HG03108 (cell line): ENCODE measurements at regions not wholly inside any gene's neighbourhood (a gene's known extent, or its start where the extent isn't known, plus 50 kb on each side); places are given as distances from the start of the nearest gene placed in this dataset.
"Not testable (repeated sequence)": the region's sequence is repeated elsewhere in the genome, so short reads cannot be mapped to it uniquely, and the experiment has no call there.

Experiments
- ATAC-seq: cut with Tn5 transposase; IDR thresholded peaks from one replicate; pipeline ENCODE4 v1.9.1; 2021; ENCODE audit warnings: moderate library complexity; ENCODE audit not compliant: unreplicated experiment

- no peak for ATAC-seq
Measured at GRCh38 chr2:64936809-64937208, 52.4 kb upstream of the SLC1A4 start.

- not testable (repeated sequence) for ATAC-seq
Measured at GRCh38 chr2:64937314-64937686, 51.9 kb upstream of the SLC1A4 start.

- peak; percentile 44 for ATAC-seq
Measured at GRCh38 chr2:64937687-64938491, 51.3 kb upstream of the SLC1A4 start.

GRCh38 chr2:64938607-64939285 is 50.5 kb upstream of the SLC1A4 start:
- ATAC-seq = no peak

GRCh38 chr2:64939332-64939917 is 49.8 kb upstream of the SLC1A4 start:
- peak; percentile 39 for ATAC-seq
